PC-9 (cell line): ENCODE measurements at regions not wholly inside any gene's neighbourhood (a gene's known extent, or its start where the extent isn't known, plus 50 kb on each side); places are given as distances from the start of the nearest gene placed in this dataset.

Experiments used
- BruUV-seq: library from RNA; stranded (reverse); fragments of 400-500 nt; replicated peaks from 2 replicates; lab custom pipeline; 2021; lab: Mats Ljungman, UMichigan
- CTCF ChIA-PET: fragments of 300-600 bp; sonication (Branson Sonifier 250); formaldehyde crosslinking; loops from one replicate; lab custom pipeline; 2022; ENCODE audit warnings: antibody characterized with exemption; lab: Charles Lee
- POLR2A ChIA-PET: fragments of 300-600 bp; sonication (Branson Sonifier 250); formaldehyde crosslinking; loops from one replicate; lab custom pipeline; 2022; ENCODE audit warnings: antibody characterized with exemption; ENCODE audit not compliant: unreplicated experiment; lab: Charles Lee
- DNase-seq, 2 experiments: peaks; one replicate each; pipeline versions ENCODE4 v3.0.0 to v3.0.0-alpha.2; 2015 to 2022; ENCODE audit warnings: mixed read lengths in 1 of 2
- H2AFZ ChIP-seq: fragments of 200-600 bp; sonication (generic); 2 replicates; pipeline ENCODE4 v1.8.1; 2017; ENCODE audit warnings: antibody characterized with exemption
- H3F3A ChIP-seq: fragments of 200-600 bp; sonication (generic); 2 replicates; pipeline ENCODE4 v1.8.1; 2017; ENCODE audit warnings: antibody characterized with exemption, mild to moderate bottlenecking, low read depth; ENCODE audit not compliant: insufficient read depth
- H3K27ac ChIP-seq: fragments of 200-600 bp; sonication (generic); 2 replicates; pipeline ENCODE4 v1.6.1; 2016; ENCODE audit warnings: mixed run types
- H3K27me3 ChIP-seq: fragments of 200-600 bp; sonication (generic); 2 replicates; pipeline ENCODE4 v1.6.1; 2016; ENCODE audit warnings: low read depth, mixed run types; ENCODE audit not compliant: insufficient read depth
- H3K36me3 ChIP-seq: fragments of 200-600 bp; sonication (generic); 2 replicates; pipeline ENCODE4 v1.6.1; 2016; ENCODE audit warnings: low read depth, mixed run types
- H3K4me1 ChIP-seq: fragments of 200-600 bp; sonication (generic); replicated peaks from 2 replicates; pipeline ENCODE4 v1.6.1; 2016; ENCODE audit warnings: mixed run types; ENCODE audit not compliant: insufficient read depth
- H3K4me2 ChIP-seq: fragments of 200-600 bp; sonication (generic); 2 replicates; pipeline ENCODE4 v1.6.1; 2017; ENCODE audit warnings: mixed run types
- H3K4me3 ChIP-seq: fragments of 200-600 bp; sonication (generic); 2 replicates; pipeline ENCODE4 v1.6.1; 2016; ENCODE audit warnings: mixed run types
- H3K79me2 ChIP-seq: fragments of 200-600 bp; sonication (generic); 2 replicates; pipeline ENCODE4 v1.6.1; 2017; ENCODE audit warnings: low read depth, mixed run types
- H3K9me2 ChIP-seq: fragments of 200-600 bp; sonication (generic); 2 replicates; pipeline ENCODE4 v1.8.1; 2017; ENCODE audit warnings: mild to moderate bottlenecking; ENCODE audit not compliant: insufficient read depth
- H3K9me3 ChIP-seq: fragments of 200-600 bp; sonication (generic); 2 replicates; pipeline ENCODE4 v1.8.1; 2016; ENCODE audit warnings: low read depth; ENCODE audit not compliant: insufficient read depth
- H4K20me1 ChIP-seq: fragments of 200-600 bp; sonication (generic); 2 replicates; pipeline ENCODE4 v1.8.1; 2017; ENCODE audit not compliant: insufficient read depth
- EZH2 ChIP-seq: fragments of 200-600 bp; sonication (generic); IDR thresholded peaks from 2 replicates; pipeline ENCODE4 v1.8.0; 2017; ENCODE audit warnings: antibody characterized with exemption, low read depth
- intact Hi-C: fragments of 100-400 bp; cut with micrococcal nuclease; formaldehyde crosslinking; loops from one replicate; pipeline ENCODE4 v1.10.0; 2022; ENCODE audit not compliant: unreplicated experiment
- TF ChIP-seq, protein P1 (sequence below): fragments of 200-600 bp; sonication (generic); conservative IDR thresholded peaks from 2 replicates; pipeline ENCODE4 v1.6.1; 2017; ENCODE audit warnings: mixed run types, antibody characterized with exemption, mild to moderate bottlenecking, moderate library complexity

DNA sequence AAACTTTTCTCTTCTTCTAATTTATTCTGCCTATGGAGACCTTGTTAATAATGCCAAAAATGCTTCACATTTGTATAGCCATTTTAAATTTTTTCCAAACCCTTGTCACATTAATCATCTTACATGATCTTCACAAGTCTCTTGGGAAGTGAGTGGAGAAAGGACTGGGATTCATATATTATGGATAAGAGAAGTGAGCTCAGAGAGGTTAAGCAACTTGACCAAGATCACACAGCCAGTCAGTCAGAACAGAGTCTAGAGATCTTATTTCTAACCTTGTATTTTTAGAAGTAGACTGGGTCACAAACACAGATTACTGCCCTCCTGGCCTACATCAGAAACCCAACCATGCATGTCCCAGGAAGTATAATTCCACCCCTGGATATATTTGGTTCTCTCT, 218.0 kb upstream of the ADRA1B start:
- H3K4me2 ChIP-seq = no peak overlapping the region
- no peaks in the 10 kb centered on the region for H3K9me2 ChIP-seq
- DNase-seq = no peak
- H3K4me1 ChIP-seq = 0 out of 2 replicates have a peak, but pooled peaks cover 8% of the 10 kb centered on the region
- H3K79me2 ChIP-seq = no peaks in the 10 kb centered on the region
- no peaks in the 10 kb centered on the region for H3F3A ChIP-seq
- H3K9me3 ChIP-seq = no peaks in the 10 kb centered on the region
- intact Hi-C loops = no loop called here
- no peaks in the 10 kb centered on the region for H3K27me3 ChIP-seq
- no peak overlapping the region for H3K27ac ChIP-seq
- POLR2A ChIA-PET = no interaction called here
- no peak for TF ChIP-seq EZH2
- H3K4me3 ChIP-seq = no peak overlapping the region
- CTCF ChIA-PET = no interaction called here
- H2AFZ ChIP-seq = no peak overlapping the region
- no peaks in the 10 kb centered on the region for H3K36me3 ChIP-seq
- no TSS peak for BruUV-seq
- H4K20me1 ChIP-seq = no peaks in the 10 kb centered on the region

DNA sequence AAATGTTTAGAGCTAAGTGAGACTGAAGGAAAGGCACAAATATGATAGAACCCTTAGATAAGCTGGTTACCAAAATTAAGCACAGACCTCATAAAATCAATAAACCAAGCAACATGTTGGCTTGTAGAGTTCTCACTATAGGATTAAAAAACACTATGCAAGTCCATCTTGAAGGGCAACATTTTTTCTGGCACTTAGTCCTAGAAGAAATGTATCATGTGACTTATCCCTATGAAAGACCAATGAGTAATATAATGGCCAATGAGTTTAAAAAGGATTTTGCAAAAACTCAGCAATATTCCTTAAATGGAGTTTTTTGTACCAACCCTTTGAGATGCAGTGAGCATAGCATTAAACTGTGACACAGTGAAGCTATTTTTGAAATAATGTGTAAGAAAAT, 216.3 kb upstream of the ADRA1B start:
- Histone ChIP-seq H2AFZ (no peak overlapping the region), H3K79me2 (no peaks in the 10 kb centered on the region), H3K36me3 (no peaks in the 10 kb centered on the region), H3F3A (no peaks in the 10 kb centered on the region), H3K27me3 (no peaks in the 10 kb centered on the region), H3K4me3 (no peak overlapping the region), H3K4me2 (no peak overlapping the region), H4K20me1 (no peaks in the 10 kb centered on the region), H3K4me1 (0 out of 2 replicates have a peak, but pooled peaks cover 8% of the 10 kb centered on the region), H3K9me2 (no peaks in the 10 kb centered on the region), H3K27ac (no peak overlapping the region), H3K9me3 (no peaks in the 10 kb centered on the region)
- CTCF ChIA-PET = no interaction called here
- POLR2A ChIA-PET = no interaction called here
- intact Hi-C loops = no loop called here
- TF ChIP-seq EZH2 = no peak
- TF ChIP-seq, protein P1, sequence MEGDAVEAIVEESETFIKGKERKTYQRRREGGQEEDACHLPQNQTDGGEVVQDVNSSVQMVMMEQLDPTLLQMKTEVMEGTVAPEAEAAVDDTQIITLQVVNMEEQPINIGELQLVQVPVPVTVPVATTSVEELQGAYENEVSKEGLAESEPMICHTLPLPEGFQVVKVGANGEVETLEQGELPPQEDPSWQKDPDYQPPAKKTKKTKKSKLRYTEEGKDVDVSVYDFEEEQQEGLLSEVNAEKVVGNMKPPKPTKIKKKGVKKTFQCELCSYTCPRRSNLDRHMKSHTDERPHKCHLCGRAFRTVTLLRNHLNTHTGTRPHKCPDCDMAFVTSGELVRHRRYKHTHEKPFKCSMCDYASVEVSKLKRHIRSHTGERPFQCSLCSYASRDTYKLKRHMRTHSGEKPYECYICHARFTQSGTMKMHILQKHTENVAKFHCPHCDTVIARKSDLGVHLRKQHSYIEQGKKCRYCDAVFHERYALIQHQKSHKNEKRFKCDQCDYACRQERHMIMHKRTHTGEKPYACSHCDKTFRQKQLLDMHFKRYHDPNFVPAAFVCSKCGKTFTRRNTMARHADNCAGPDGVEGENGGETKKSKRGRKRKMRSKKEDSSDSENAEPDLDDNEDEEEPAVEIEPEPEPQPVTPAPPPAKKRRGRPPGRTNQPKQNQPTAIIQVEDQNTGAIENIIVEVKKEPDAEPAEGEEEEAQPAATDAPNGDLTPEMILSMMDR = no peak
- peak in 1 of 2 experiments; percentile 44 for DNase-seq
- BruUV-seq = no TSS peak

DNA sequence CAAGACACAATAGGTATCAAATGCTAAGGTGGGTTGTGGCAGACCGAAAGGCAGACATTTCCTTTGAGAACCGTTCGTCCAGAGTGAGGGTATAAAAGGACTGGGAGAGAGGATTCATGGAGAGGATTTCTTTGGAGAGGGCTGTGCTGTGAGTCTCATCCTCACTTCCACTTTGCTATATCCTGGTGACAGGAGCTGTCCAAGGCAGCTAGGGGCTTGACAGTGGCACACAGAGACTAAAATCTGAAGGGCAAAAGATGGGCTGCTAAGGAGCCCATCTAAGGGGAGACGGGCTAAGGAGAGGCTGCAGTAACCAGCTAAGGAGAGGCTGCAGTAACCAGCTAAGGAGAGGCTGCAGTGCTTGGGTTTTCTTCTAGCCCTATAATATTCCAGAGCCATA, 214.0 kb upstream of the ADRA1B start:
- ChIA-PET CTCF (no interaction called here), POLR2A (interaction anchor here (0.7 kb wide), 1 partner anchor 99 kb away, joined by 3 read pairs; no protein-coding TSS in a partner anchor)
- no TSS peak for BruUV-seq
- Histone ChIP-seq H3K4me3 (no peak overlapping the region), H2AFZ (no peak overlapping the region), H3F3A (no peaks in the 10 kb centered on the region), H4K20me1 (no peaks in the 10 kb centered on the region), H3K36me3 (no peaks in the 10 kb centered on the region), H3K9me2 (no peaks in the 10 kb centered on the region), H3K4me1 (0 out of 2 replicates have a peak, but pooled peaks cover 8% of the 10 kb centered on the region), H3K4me2 (no peak overlapping the region), H3K27ac (no peak overlapping the region), H3K79me2 (no peaks in the 10 kb centered on the region), H3K27me3 (no peaks in the 10 kb centered on the region), H3K9me3 (no peaks in the 10 kb centered on the region)
- intact Hi-C loops = no loop called here
- TF ChIP-seq EZH2 = no peak
- TF ChIP-seq, protein P1 = no peak
- no peak for DNase-seq

DNA sequence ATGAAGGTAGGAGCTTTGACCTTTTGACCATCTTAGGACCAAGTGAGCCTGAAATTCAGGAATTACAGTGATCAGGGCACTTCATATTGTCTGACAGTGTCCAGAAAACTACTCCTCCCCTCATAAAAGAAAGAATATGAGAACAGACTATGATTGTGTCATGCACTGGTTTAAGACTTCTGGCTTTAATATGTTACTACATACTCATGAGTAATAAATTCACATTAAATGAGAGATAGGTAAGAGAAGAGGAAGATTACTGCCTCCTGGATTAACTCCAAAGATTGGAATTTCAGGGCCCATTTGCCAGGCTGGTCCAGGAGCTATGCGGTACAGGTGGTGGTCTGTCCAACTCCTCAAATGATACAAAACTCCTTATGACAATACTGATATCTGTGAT, 213.5 kb upstream of the ADRA1B start:
- Histone ChIP-seq H3K27ac (no peak overlapping the region), H4K20me1 (no peaks in the 10 kb centered on the region), H3K9me3 (no peaks in the 10 kb centered on the region; the same call in 1 of the 2 replicates), H3K4me2 (no peak overlapping the region), H3K36me3 (no peaks in the 10 kb centered on the region), H3K79me2 (no peaks in the 10 kb centered on the region), H3F3A (no peaks in the 10 kb centered on the region), H2AFZ (no peak overlapping the region), H3K4me1 (0 out of 2 replicates have a peak, but pooled peaks cover 8% of the 10 kb centered on the region), H3K27me3 (no peaks in the 10 kb centered on the region), H3K4me3 (no peak overlapping the region), H3K9me2 (no peaks in the 10 kb centered on the region)
- TF ChIP-seq, protein P1 = no peak
- no peak for TF ChIP-seq EZH2
- no peak for DNase-seq
- BruUV-seq = no TSS peak
- POLR2A ChIA-PET = no interaction called here
- CTCF ChIA-PET = no interaction called here
- intact Hi-C loops = no loop called here
